HCT116 (cell line): ENCODE measurements at regions not wholly inside any gene's neighbourhood (a gene's known extent, or its start where the extent isn't known, plus 50 kb on each side); places are given as distances from the start of the nearest gene placed in this dataset.

Experiments used
- ATAC-seq: fragments of 200-7000 bp; cut with Tn5 transposase; 2 replicates; pipeline ENCODE4 v1.9.1; 2020; ENCODE audit warnings: mild to moderate bottlenecking, moderate library complexity
- BruUV-seq: library from RNA; stranded (reverse); fragments of 400-500 nt; replicated peaks from 2 replicates; lab custom pipeline; 2021; lab: Mats Ljungman, UMichigan
- CTCF ChIA-PET: fragments of 300-600 bp; sonication (Branson Sonifier 250); formaldehyde crosslinking; loops from one replicate; lab custom pipeline; 2021; ENCODE audit warnings: antibody characterized with exemption; lab: Charles Lee
- POLR2A ChIA-PET: fragments of 300-600, 350-600 bp; sonication (Branson Sonifier 250); formaldehyde crosslinking; loops from one replicate; lab custom pipeline; 2021; ENCODE audit warnings: antibody characterized with exemption; lab: Charles Lee
- RAD21 ChIA-PET, 2 experiments: fragments of 300-600 bp; sonication (Branson Sonifier 250); formaldehyde crosslinking; loops; one replicate each; lab custom pipeline; 2023; ENCODE audit warnings: low total read pairs in 2 of 2; ENCODE audit not compliant: uncharacterized antibody in 2 of 2, unreplicated experiment in 2 of 2, low non-redundant PET in 1 of 2; lab: Charles Lee
- DNase-seq: peaks from one replicate; pipeline ENCODE4 v3.0.0-alpha.2; 2010; ENCODE audit warnings: low read depth, low spot score
- H2AFZ ChIP-seq: fragments of 200-600 bp; shearing (Covaris generic), sonication (generic); 2 replicates; pipeline ENCODE4 v1.6.1; 2017; ENCODE audit warnings: low read depth, mixed run types, mixed read lengths, antibody characterized with exemption, low read length; ENCODE audit not compliant: poor library complexity, severe bottlenecking
- H3K27ac ChIP-seq: 2 replicates; pipeline ENCODE4 v1.5.1; 2012; ENCODE audit warnings: low read depth, low read length
- H3K27me3 ChIP-seq: fragments of 200-600 bp; sonication (generic); 2 replicates; pipeline ENCODE4 v1.6.1; 2016; ENCODE audit warnings: mixed run types, low read length, mixed read lengths; ENCODE audit not compliant: insufficient read depth
- H3K36me3 ChIP-seq, 2 experiments: fragments of 200-500 bp in 1 of 2; fragments of 200-600 bp in 1 of 2; sonication (Bioruptor generic) in 1 of 2; sonication (generic) in 1 of 2; 2 replicates each; pipeline versions ENCODE4 v1.5.1 to v1.6.1; 2014 to 2016; ENCODE audit warnings: low read length in 2 of 2, inconsistent platforms in 1 of 2, mixed read lengths in 1 of 2, mixed run types in 1 of 2; ENCODE audit not compliant: insufficient read depth in 2 of 2, control insufficient read depth in 1 of 2
- H3K4me1 ChIP-seq, 2 experiments: fragments of 200-600 bp in 1 of 2; sonication (generic) in 1 of 2; 2 replicates each; pipeline versions ENCODE4 v1.5.1 to v1.6.1; 2012 to 2017; ENCODE audit warnings: low read length in 2 of 2, inconsistent platforms in 1 of 2, mild to moderate bottlenecking in 1 of 2, mixed read lengths in 1 of 2, mixed run types in 1 of 2, moderate library complexity in 1 of 2; ENCODE audit not compliant: insufficient read depth in 2 of 2, control insufficient read depth in 1 of 2
- H3K4me2 ChIP-seq: fragments of 200-600 bp; sonication (generic); 2 replicates; pipeline ENCODE4 v1.6.1; 2017; ENCODE audit warnings: mixed run types, low read length, mixed read lengths
- H3K4me3 ChIP-seq, 2 experiments: fragments of 200-600 bp in 1 of 2; sonication (generic) in 1 of 2; replicated peaks in 1 of 2; 2 replicates each; pipeline ENCODE4 v1.5.1; 2011 to 2016; ENCODE audit warnings: low read length in 2 of 2, control low read depth in 1 of 2, low read depth in 1 of 2, mild to moderate bottlenecking in 1 of 2, mixed read lengths in 1 of 2, mixed run types in 1 of 2
- H3K79me2 ChIP-seq: fragments of 200-600 bp; sonication (generic); 2 replicates; pipeline ENCODE4 v1.6.1; 2017; ENCODE audit warnings: mild to moderate bottlenecking, mixed run types, low read length, moderate library complexity, mixed read lengths; ENCODE audit not compliant: insufficient read depth
- H3K9ac ChIP-seq: fragments of 200-600 bp; sonication (generic); 2 replicates; pipeline ENCODE4 v1.6.1; 2016; ENCODE audit warnings: low read length, mixed read lengths
- H3K9me2 ChIP-seq: fragments of 200-600 bp; sonication (generic), shearing (Covaris generic); 2 replicates; pipeline ENCODE4 v1.6.1; 2017; ENCODE audit warnings: mixed run types, mild to moderate bottlenecking, moderate library complexity; ENCODE audit not compliant: insufficient read depth
- H3K9me3 ChIP-seq, 2 experiments: fragments of 200-500 bp in 1 of 2; fragments of 200-600 bp in 1 of 2; sonication (Bioruptor generic) in 1 of 2; sonication (generic) in 1 of 2; 2 replicates each; pipeline ENCODE4 v1.6.1; 2014 to 2017; ENCODE audit warnings: low read length in 2 of 2, mixed read lengths in 2 of 2, inconsistent platforms in 1 of 2, low read depth in 1 of 2, mild to moderate bottlenecking in 1 of 2, mixed run types in 1 of 2, moderate library complexity in 1 of 2; ENCODE audit not compliant: control insufficient read depth in 1 of 2, insufficient read depth in 1 of 2
- H4K20me1 ChIP-seq: fragments of 200-600 bp; sonication (generic), shearing (Covaris generic); 2 replicates; pipeline ENCODE4 v1.6.1; 2017; ENCODE audit warnings: mixed run types, mild to moderate bottlenecking, moderate library complexity; ENCODE audit not compliant: insufficient read depth
- ATF3 ChIP-seq: IDR thresholded peaks from 2 replicates; pipeline ENCODE4 v1.6.1; 2012
- CBX3 ChIP-seq: IDR thresholded peaks from 2 replicates; pipeline ENCODE4 v1.6.1; 2012; ENCODE audit warnings: low read depth
- CEBPB ChIP-seq: IDR thresholded peaks from 2 replicates; pipeline ENCODE4 v1.6.1; 2012; ENCODE audit warnings: low read depth
- CTCF ChIP-seq, 3 experiments: fragments of 200-600 bp in 1 of 3; sonication (generic) in 1 of 3; IDR thresholded peaks in 2 of 3; conservative IDR thresholded peaks in 1 of 3; 2 replicates each; pipeline ENCODE4 v1.5.1; 2012 to 2017; ENCODE audit warnings: low read depth in 2 of 3, low read length in 2 of 3, antibody characterized with exemption in 1 of 3, borderline replicate concordance in 1 of 3, control low read depth in 1 of 3, mild to moderate bottlenecking in 1 of 3, mixed read lengths in 1 of 3, mixed run types in 1 of 3, moderate library complexity in 1 of 3; ENCODE audit not compliant: insufficient read depth in 1 of 3
- EGR1 ChIP-seq: IDR thresholded peaks from 2 replicates; pipeline ENCODE4 v1.6.1; 2012; ENCODE audit warnings: low read depth
- ELF1 ChIP-seq: IDR thresholded peaks from 2 replicates; pipeline ENCODE4 v1.6.1; 2012; ENCODE audit warnings: low read depth, borderline replicate concordance
- EZH2 ChIP-seq: fragments of 200-600 bp; sonication (generic); IDR thresholded peaks from 2 replicates; pipeline ENCODE4 v1.6.1; 2017; ENCODE audit warnings: antibody characterized with exemption, mixed run types
- EZH2phosphoT487 ChIP-seq: fragments of 200-600 bp; IDR thresholded peaks from 2 replicates; pipeline ENCODE4 v1.6.1; 2018; ENCODE audit warnings: antibody characterized with exemption, borderline replicate concordance
- JUND ChIP-seq: IDR thresholded peaks from 2 replicates; pipeline ENCODE4 v1.6.1; 2012
- MAX ChIP-seq: IDR thresholded peaks from 2 replicates; pipeline ENCODE4 v1.6.1; 2012
- POLR2A ChIP-seq: IDR thresholded peaks from 2 replicates; pipeline ENCODE4 v1.7.0; 2011; ENCODE audit warnings: borderline replicate concordance; ENCODE audit not compliant: insufficient read depth, insufficient read length; ENCODE audit errors: extremely low read depth
- POLR2AphosphoS5 ChIP-seq: IDR thresholded peaks from 2 replicates; pipeline ENCODE4 v1.6.1; 2011; ENCODE audit warnings: mild to moderate bottlenecking, low read depth, low read length, moderate library complexity
- RAD21 ChIP-seq: IDR thresholded peaks from 2 replicates; pipeline ENCODE4 v1.6.1; 2012; ENCODE audit warnings: low read depth, mild to moderate bottlenecking
- SIN3A ChIP-seq: IDR thresholded peaks from 2 replicates; pipeline ENCODE4 v1.6.1; 2012; ENCODE audit warnings: low read depth
- SP1 ChIP-seq: IDR thresholded peaks from 2 replicates; pipeline ENCODE4 v1.6.1; 2012; ENCODE audit warnings: low read depth
- SRF ChIP-seq: IDR thresholded peaks from 2 replicates; pipeline ENCODE4 v1.6.1; 2012; ENCODE audit warnings: low read depth
- TCF7L2 ChIP-seq: IDR thresholded peaks from 2 replicates; pipeline ENCODE4 v1.7.0; 2011; ENCODE audit warnings: borderline replicate concordance, inconsistent platforms; ENCODE audit not compliant: insufficient read depth, insufficient read length; ENCODE audit errors: extremely low read depth
- YY1 ChIP-seq: IDR thresholded peaks from 2 replicates; pipeline ENCODE4 v1.6.1; 2011; ENCODE audit warnings: low read length, low read depth, moderate library complexity, mild to moderate bottlenecking; ENCODE audit not compliant: insufficient replicate concordance; ENCODE audit errors: extremely low read depth
- ZBTB33 ChIP-seq: IDR thresholded peaks from 2 replicates; pipeline ENCODE4 v1.6.1; 2011; ENCODE audit warnings: mild to moderate bottlenecking, low read length, moderate library complexity; ENCODE audit not compliant: insufficient replicate concordance; ENCODE audit errors: extremely low read depth
- ZFX ChIP-seq: fragments of 450-650 bp; IDR thresholded peaks from 2 replicates; pipeline ENCODE4 v1.6.1; 2017
- ZNF274 ChIP-seq: fragments of 200-500 bp; sonication (Bioruptor generic); IDR thresholded peaks from 2 replicates; pipeline ENCODE4 v1.6.1; 2014; ENCODE audit warnings: mild to moderate bottlenecking, low read depth, low read length, inconsistent platforms
- intact Hi-C: fragments of 100-400 bp; cut with micrococcal nuclease; formaldehyde crosslinking; loops from 2 replicates; pipeline ENCODE4 v1.10.0; 2022

- TF ChIP-seq SP1: peak; percentile 30; the same call in 1 of the 2 replicates
These were observed 819.9 kb downstream of the BRINP3 start (continued) for GRCh38 chr1:189657715-189658114.

- no peak overlapping the region; the same call in 1 of the 2 replicates for H3K27ac ChIP-seq
- intact Hi-C loops: no loop called here
- TF ChIP-seq CBX3 (no peak), ZBTB33 (no peak), ELF1 (no peak), SIN3A (no peak), RAD21 (no peak), SP1 (peak; percentile 53), CEBPB (0 out of 2 replicates have a peak, but pooled peaks have one; percentile 28), EZH2 (no peak), YY1 (no peak), SRF (0 out of 2 replicates have a peak, but pooled peaks have one; percentile 10), POLR2AphosphoS5 (no peak), TCF7L2 (no peak), CTCF (IDR thresholded peaks at IDR 0.05 in 2 of 3, conservative IDR thresholded peaks at IDR 0.05 in 1 of 3; ENCODE audit: borderline replicate concordance in 1 of 3, insufficient read depth in 1 of 3, low read depth in 2 of 3, low read length in 2 of 3) (no peak), POLR2A (no peak), ZFX (no peak), ATF3 (no peak), JUND (peak; percentile 61), ZNF274 (no peak), EGR1 (no peak), MAX (no peak; the same call in 1 of the 2 replicates), EZH2phosphoT487 (no peak)
These were observed 819.3 kb downstream of the BRINP3 start for GRCh38 chr1:189658381-189658780.

More at GRCh38 chr1:189658381-189658780, 819.3 kb downstream of the BRINP3 start:
- peak overlapping the region; percentile 56 for H3K4me2 ChIP-seq
- H3K79me2 ChIP-seq: no peaks in the 10 kb centered on the region
- POLR2A ChIA-PET: no interaction called here
- peak; percentile 74 for ATAC-seq
- peaks cover 0 to 35% of the 10 kb centered on the region in 2 experiments; a peak in 2 of 4 replicates for H3K4me1 ChIP-seq
- no peaks in the 10 kb centered on the region for H3K27me3 ChIP-seq
- no peaks in the 10 kb centered on the region for H3K36me3 ChIP-seq
- H4K20me1 ChIP-seq: no peaks in the 10 kb centered on the region
- H2AFZ ChIP-seq: peak overlapping the region; percentile 90
- H3K9ac ChIP-seq: no peak overlapping the region
- CTCF ChIA-PET: no interaction called here
- H3K9me2 ChIP-seq: no peaks in the 10 kb centered on the region
- no TSS peak for BruUV-seq
- RAD21 ChIA-PET: no interaction called here
- H3K9me3 ChIP-seq: no peaks in the 10 kb centered on the region
- peak; percentile 64 for DNase-seq
- peak overlapping the region in 1 of 2 experiments; percentile 3; a peak in 1 of 4 replicates for H3K4me3 ChIP-seq
